HG03439 (cell line): ENCODE measurements at regions not wholly inside any gene's neighbourhood (a gene's known extent, or its start where the extent isn't known, plus 50 kb on each side); places are given as distances from the start of the nearest gene placed in this dataset.
"Not testable (repeated sequence)": the region's sequence is repeated elsewhere in the genome, so short reads cannot be mapped to it uniquely, and the experiment has no call there.

Source experiments
- ATAC-seq: cut with Tn5 transposase; IDR thresholded peaks from one replicate; pipeline ENCODE4 v1.9.1; 2021; ENCODE audit warnings: mild to moderate bottlenecking, moderate library complexity; ENCODE audit not compliant: unreplicated experiment

GRCh38 chr12:13368431-13368830 is 171.9 kb downstream of the EMP1 start:
- no peak for ATAC-seq

GRCh38 chr12:13367973-13368372 is 171.4 kb downstream of the EMP1 start:
- no peak for ATAC-seq

GRCh38 chr12:13365748-13366366 is 169.3 kb downstream of the EMP1 start:
- ATAC-seq, result no peak

GRCh38 chr12:13362260-13362841 is 165.8 kb downstream of the EMP1 start:
- ATAC-seq, result peak; percentile 91

- no peak for ATAC-seq
These were observed 163.1 kb downstream of the EMP1 start for GRCh38 chr12:13359636-13360035.

- no peak for ATAC-seq
These were observed 161.9 kb downstream of the EMP1 start for GRCh38 chr12:13358391-13358905.

- no peak for ATAC-seq
These were observed 154.4 kb downstream of the EMP1 start for GRCh38 chr12:13350946-13351345.

GRCh38 chr12:13350381-13350780 is 153.9 kb downstream of the EMP1 start:
- ATAC-seq, result no peak

GRCh38 chr12:13348464-13348863 is 151.9 kb downstream of the EMP1 start:
- ATAC-seq, result no peak

- ATAC-seq, result no peak
These were observed 150.9 kb downstream of the EMP1 start for GRCh38 chr12:13347241-13348043.

- no peak for ATAC-seq
These were observed 149.2 kb downstream of the EMP1 start for GRCh38 chr12:13345722-13346121.

- no peak for ATAC-seq
These were observed 146.8 kb downstream of the EMP1 start for GRCh38 chr12:13343375-13343774.

GRCh38 chr12:13342971-13343370 is 146.4 kb downstream of the EMP1 start:
- ATAC-seq, result no peak

GRCh38 chr12:13340149-13340548 is 143.6 kb downstream of the EMP1 start:
- ATAC-seq, result no peak

GRCh38 chr12:13339538-13339937 is 143.0 kb downstream of the EMP1 start:
- ATAC-seq, result no peak

- no peak for ATAC-seq
These were observed 142.6 kb downstream of the EMP1 start for GRCh38 chr12:13339091-13339490.

GRCh38 chr12:13337791-13338190 is 141.3 kb downstream of the EMP1 start:
- ATAC-seq, result no peak

- ATAC-seq, result no peak
These were observed 139.7 kb downstream of the EMP1 start for GRCh38 chr12:13336216-13336615.

- ATAC-seq, result no peak
These were observed 132.0 kb downstream of the EMP1 start for GRCh38 chr12:13328535-13328934.

GRCh38 chr12:13326076-13326475 is 129.6 kb downstream of the EMP1 start:
- no peak for ATAC-seq

GRCh38 chr12:13325037-13325436 is 128.5 kb downstream of the EMP1 start:
- ATAC-seq, result not testable (repeated sequence)
